A549 (cell line): ENCODE measurements at regions not wholly inside any gene's neighbourhood (a gene's known extent, or its start where the extent isn't known, plus 50 kb on each side); places are given as distances from the start of the nearest gene placed in this dataset.

Experiments used
- ATAC-seq, 2 experiments: fragments of 200-7000 bp in 1 of 2; fragments of >200 bp in 1 of 2; cut with Nextera tagmentation in 1 of 2; cut with Tn5 transposase in 1 of 2; 3 replicates each; pipeline versions ENCODE4 v1.8.0 to v1.9.1; 2018 to 2020; ENCODE audit warnings: mild to moderate bottlenecking in 1 of 2, moderate library complexity in 1 of 2
- CTCF ChIA-PET: fragments of 300-600 bp; sonication (Branson Sonifier 250); formaldehyde crosslinking; extraction: SDS; loops from one replicate; lab custom pipeline; 2021; ENCODE audit warnings: antibody characterized with exemption, inconsistent platforms; lab: Yijun Ruan, JAX
- POLR2A ChIA-PET: fragments of 350-600 bp; formaldehyde crosslinking; extraction: SDS; loops from one replicate; lab custom pipeline; 2021; ENCODE audit warnings: antibody characterized with exemption, inconsistent platforms; lab: Yijun Ruan, JAX
- DNase-seq, 2 experiments: peaks; one replicate each; pipeline versions ENCODE4 v3.0.0 to v3.0.0-alpha.2; 2011 to 2016; ENCODE audit warnings: low read depth in 1 of 2, low spot score in 1 of 2
- FAIRE-seq: peaks from 2 replicates; lab custom pipeline; 2011; peaks lifted over from hg19 to GRCh38; lab: Jason Lieb, UNC
- H3K27ac ChIP-seq, 2 experiments: fragments of >200 bp; sonication (Bioruptor Twin); formaldehyde crosslinking; 3 replicates each; pipeline ENCODE4 v1.5.1; 2016 to 2017
- H3K4me1 ChIP-seq: fragments of >200 bp; sonication (Bioruptor Twin); formaldehyde crosslinking; 3 replicates; pipeline ENCODE4 v1.6.1; 2016
- H3K4me2 ChIP-seq: fragments of >200 bp; sonication (Bioruptor Twin); formaldehyde crosslinking; 3 replicates; pipeline ENCODE4 v1.6.1; 2016
- H3K4me3 ChIP-seq: fragments of >200 bp; sonication (Bioruptor Twin); formaldehyde crosslinking; 3 replicates; pipeline ENCODE4 v1.5.1; 2016
- H3K9me3 ChIP-seq: fragments of >200 bp; sonication (Bioruptor Twin); formaldehyde crosslinking; 3 replicates; pipeline ENCODE4 v1.6.1; 2016
- ATOH8 ChIP-seq: fragments of 250-450 bp; sonication (Bioruptor Pico); IDR thresholded peaks from 2 replicates; pipeline ENCODE4 v1.5.0; 2020; ENCODE audit warnings: low read depth, mild to moderate bottlenecking, moderate library complexity
- CBX2 ChIP-seq: fragments of 200-600 bp; sonication (generic); IDR thresholded peaks from 2 replicates; pipeline ENCODE4 v1.6.1; 2016; ENCODE audit warnings: low read depth, mild to moderate bottlenecking, borderline replicate concordance
- E2F6 ChIP-seq: IDR thresholded peaks from 2 replicates; pipeline ENCODE4 v1.6.1; 2012; ENCODE audit warnings: low read depth, borderline replicate concordance
- EP300 ChIP-seq, 2 experiments: fragments of >200 bp; sonication (Bioruptor Twin); formaldehyde crosslinking; IDR thresholded peaks; 2 replicates in 1 of 2; 3 replicates in 1 of 2; pipeline ENCODE4 v1.6.1; 2016 to 2017
- HEYL ChIP-seq: fragments of 250-450 bp; sonication (Bioruptor Pico); IDR thresholded peaks from 2 replicates; pipeline ENCODE4 v1.8.0; 2021; ENCODE audit warnings: mild to moderate bottlenecking, moderate library complexity
- JUNB ChIP-seq: fragments of >200 bp; sonication (Bioruptor Twin); formaldehyde crosslinking; IDR thresholded peaks from 2 replicates; pipeline ENCODE4 v1.6.1; 2016
- MAFK ChIP-seq: fragments of 450-650 bp; IDR thresholded peaks from 2 replicates; pipeline ENCODE4 v1.6.1; 2014; ENCODE audit not compliant: partially characterized antibody
- NPAS2 ChIP-seq: fragments of 250-450 bp; sonication (Bioruptor Pico); IDR thresholded peaks from 2 replicates; pipeline ENCODE4 v1.8.0; 2022; ENCODE audit warnings: mild to moderate bottlenecking, moderate library complexity, borderline replicate concordance
- NR3C1 ChIP-seq: fragments of >200 bp; sonication (Bioruptor Twin); formaldehyde crosslinking; IDR thresholded peaks from 3 replicates; pipeline ENCODE4 v1.6.1; 2017
- ZFP36 ChIP-seq: fragments of 450-650 bp; IDR thresholded peaks from 2 replicates; pipeline ENCODE4 v1.6.1; 2014; ENCODE audit warnings: borderline replicate concordance; ENCODE audit not compliant: partially characterized antibody
- WGBS: methylation state at CpG from one replicate; pipeline ENCODE4 v1.1.6; 2017; ENCODE audit errors: missing lambda C conversion rate; 5-methylcytosine and 5-hydroxymethylcytosine counted together
- TF ChIP-seq, protein P1 (sequence below): fragments of >200 bp; sonication (Bioruptor Twin); formaldehyde crosslinking; IDR thresholded peaks from 3 replicates; pipeline ENCODE4 v1.5.1; 2016

DNA sequence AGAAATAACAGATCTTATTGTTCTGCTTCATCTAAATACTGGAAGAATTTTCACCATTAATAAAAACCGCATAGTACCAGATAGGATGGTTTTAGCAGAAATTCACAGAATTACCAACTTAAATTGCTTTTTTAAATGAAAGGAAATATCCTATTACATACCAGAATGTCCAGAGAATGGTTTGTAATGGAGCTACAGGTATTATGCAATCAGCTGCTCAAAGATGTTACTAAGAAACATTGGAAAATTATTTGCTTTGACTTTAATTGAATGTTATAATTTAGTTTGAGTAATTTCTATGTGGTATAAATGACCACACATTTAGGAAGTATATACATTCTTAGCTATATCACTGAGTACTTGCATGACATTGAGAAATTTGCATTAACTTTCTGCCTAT lies 338.3 kb downstream of the ETV1 start:
- FAIRE-seq (no peak), DNase-seq (no peak), ATAC-seq (no peak)
- Histone ChIP-seq H3K4me2 (no peak overlapping the region), H3K4me3 (no peak overlapping the region), H3K9me3 (no peaks in the 10 kb centered on the region), H3K4me1 (no peaks in the 10 kb centered on the region), H3K27ac (no peak overlapping the region)
- CTCF ChIA-PET: no interaction called here
- WGBS: 33% methylated on average over 1 of the region's 1 CpG
- POLR2A ChIA-PET: no interaction called here
- no peak for TF ChIP-seq JUNB
- TF ChIP-seq HEYL (CRISPR knock-in tag): no peak
- no peak for TF ChIP-seq NR3C1

DNA sequence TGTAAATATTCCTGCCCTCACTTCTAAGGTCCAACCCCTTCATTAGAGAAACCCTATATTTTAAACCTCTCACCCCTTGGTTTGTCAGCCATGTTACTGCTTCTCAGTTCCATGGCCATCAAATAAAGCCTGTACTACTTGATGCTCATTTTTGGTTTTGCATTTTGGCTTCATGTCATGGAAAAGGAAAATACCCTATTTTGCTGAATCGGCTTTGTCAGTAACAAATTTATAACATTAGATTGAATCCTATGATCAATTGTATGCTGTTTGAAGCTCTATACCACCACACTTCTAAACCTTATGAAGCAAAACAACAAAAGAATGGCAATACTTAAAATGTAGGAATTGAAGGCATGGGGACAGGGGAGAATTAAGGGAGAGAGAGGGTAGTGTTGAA lies 333.1 kb downstream of the ETV1 start:
- no peaks in the 10 kb centered on the region for H3K4me1 ChIP-seq
- no peak overlapping the region for H3K27ac ChIP-seq
- WGBS: 47% methylated on average over 1 of the region's 1 CpG
- CTCF ChIA-PET: no interaction called here
- DNase-seq (no peak), ATAC-seq (no peak), FAIRE-seq (no peak)
- POLR2A ChIA-PET: no interaction called here
- no peak overlapping the region for H3K4me3 ChIP-seq
- no peak overlapping the region for H3K4me2 ChIP-seq
- H3K9me3 ChIP-seq: no peaks in the 10 kb centered on the region
- TF ChIP-seq ZFP36: no peak
- peak; percentile 60 for TF ChIP-seq MAFK

- ATAC-seq (no peak), DNase-seq (no peak), FAIRE-seq (no peak)
- ChIA-PET POLR2A (no interaction called here), CTCF (no interaction called here)
- no peak overlapping the region for H3K27ac ChIP-seq
- no peaks in the 10 kb centered on the region for H3K4me1 ChIP-seq
- no peaks in the 10 kb centered on the region for H3K9me3 ChIP-seq
- TF ChIP-seq E2F6: no peak
- 28% methylated on average over 2 of the region's 6 CpGs for WGBS
- H3K4me3 ChIP-seq: no peak overlapping the region
- no peak overlapping the region for H3K4me2 ChIP-seq
Observed at GRCh38 chr7:13673290-13673689, 316.2 kb downstream of the ETV1 start.

DNA sequence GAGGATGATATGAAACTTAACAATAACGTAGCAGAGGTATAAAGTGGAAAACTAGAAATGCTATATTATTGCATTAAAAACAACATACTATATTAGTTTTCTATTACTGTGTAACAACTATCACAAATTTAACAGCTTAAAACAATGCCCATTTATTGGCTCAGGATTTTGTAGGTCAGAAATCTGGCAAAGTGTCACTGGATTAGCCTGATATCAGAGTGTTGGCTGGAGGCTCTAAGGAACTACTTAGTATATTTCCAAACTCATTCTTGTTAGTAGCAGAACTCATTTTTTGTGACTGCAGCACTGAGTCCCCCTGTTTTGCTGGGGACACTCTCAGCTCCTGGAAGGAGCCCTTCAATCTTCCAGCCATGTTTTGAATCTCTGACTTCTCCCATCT lies 306.8 kb downstream of the ETV1 start:
- 7% methylated on average over 1 of the region's 1 CpG for WGBS

DNA sequence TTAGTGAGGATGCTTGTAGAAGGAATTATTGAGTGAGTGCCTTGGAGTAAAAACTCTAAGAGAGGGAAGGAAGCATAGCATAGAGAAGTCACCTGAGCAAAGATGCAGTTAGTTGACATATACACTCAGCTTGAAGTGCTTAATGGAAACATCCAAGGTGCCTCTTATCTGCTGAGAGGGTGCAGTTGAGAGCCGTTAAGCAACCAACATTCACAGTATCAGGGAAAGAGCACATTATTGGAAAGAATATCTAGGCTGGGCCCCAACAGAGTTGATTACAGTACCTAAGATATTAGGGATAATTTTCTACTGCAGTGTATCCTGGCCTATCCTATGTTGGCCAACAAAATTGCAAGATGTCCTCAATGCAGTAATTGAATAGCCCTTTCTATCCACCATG lies 302.0 kb downstream of the ETV1 start:
- WGBS: 18% methylated on average over 1 of the region's 1 CpG
- Histone ChIP-seq H3K4me2 (no peak overlapping the region), H3K4me3 (no peak overlapping the region), H3K9me3 (no peaks in the 10 kb centered on the region), H3K27ac (no peak overlapping the region), H3K4me1 (no peaks in the 10 kb centered on the region)
- ChIA-PET POLR2A (no interaction called here), CTCF (no interaction called here)
- no peak for TF ChIP-seq EP300 (IDR thresholded peaks at IDR 0.05)
- TF ChIP-seq, protein P1, sequence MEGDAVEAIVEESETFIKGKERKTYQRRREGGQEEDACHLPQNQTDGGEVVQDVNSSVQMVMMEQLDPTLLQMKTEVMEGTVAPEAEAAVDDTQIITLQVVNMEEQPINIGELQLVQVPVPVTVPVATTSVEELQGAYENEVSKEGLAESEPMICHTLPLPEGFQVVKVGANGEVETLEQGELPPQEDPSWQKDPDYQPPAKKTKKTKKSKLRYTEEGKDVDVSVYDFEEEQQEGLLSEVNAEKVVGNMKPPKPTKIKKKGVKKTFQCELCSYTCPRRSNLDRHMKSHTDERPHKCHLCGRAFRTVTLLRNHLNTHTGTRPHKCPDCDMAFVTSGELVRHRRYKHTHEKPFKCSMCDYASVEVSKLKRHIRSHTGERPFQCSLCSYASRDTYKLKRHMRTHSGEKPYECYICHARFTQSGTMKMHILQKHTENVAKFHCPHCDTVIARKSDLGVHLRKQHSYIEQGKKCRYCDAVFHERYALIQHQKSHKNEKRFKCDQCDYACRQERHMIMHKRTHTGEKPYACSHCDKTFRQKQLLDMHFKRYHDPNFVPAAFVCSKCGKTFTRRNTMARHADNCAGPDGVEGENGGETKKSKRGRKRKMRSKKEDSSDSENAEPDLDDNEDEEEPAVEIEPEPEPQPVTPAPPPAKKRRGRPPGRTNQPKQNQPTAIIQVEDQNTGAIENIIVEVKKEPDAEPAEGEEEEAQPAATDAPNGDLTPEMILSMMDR: no peak
- no peak for TF ChIP-seq NPAS2 (CRISPR knock-in tag)
- FAIRE-seq (no peak), DNase-seq (no peak), ATAC-seq (no peak)

More for the DNA sequence above, 306.8 kb downstream of the ETV1 start:
- ATAC-seq: no peak
- ChIA-PET CTCF (no interaction called here), POLR2A (no interaction called here)
- Histone ChIP-seq H3K4me3 (no peak overlapping the region), H3K9me3 (no peaks in the 10 kb centered on the region), H3K4me2 (no peak overlapping the region), H3K4me1 (no peaks in the 10 kb centered on the region), H3K27ac (no peak overlapping the region)
- no peak for DNase-seq
- no peak for FAIRE-seq
- TF ChIP-seq ATOH8 (CRISPR knock-in tag) (no peak), CBX2 (no peak)
